HG02763 (cell line): ENCODE measurements at regions not wholly inside any gene's neighbourhood (a gene's known extent, or its start where the extent isn't known, plus 50 kb on each side); places are given as distances from the start of the nearest gene placed in this dataset.
"Not testable (repeated sequence)": the region's sequence is repeated elsewhere in the genome, so short reads cannot be mapped to it uniquely, and the experiment has no call there.

ENCODE experiments used
- ATAC-seq: cut with Tn5 transposase; IDR thresholded peaks from one replicate; pipeline ENCODE4 v1.9.1; 2021; ENCODE audit warnings: mild to moderate bottlenecking, moderate library complexity; ENCODE audit not compliant: unreplicated experiment

- ATAC-seq = no peak
Observed at GRCh38 chr2:60259781-60260180, 293.7 kb downstream of the BCL11A start.

- ATAC-seq = no peak
Observed at GRCh38 chr2:60252581-60253150, 300.8 kb downstream of the BCL11A start.

GRCh38 chr2:60251247-60251646 is 302.2 kb downstream of the BCL11A start:
- no peak for ATAC-seq

- ATAC-seq = no peak
Observed at GRCh38 chr2:60249879-60250278, 303.6 kb downstream of the BCL11A start.

GRCh38 chr2:60247471-60247870 is 306.0 kb downstream of the BCL11A start:
- no peak for ATAC-seq

GRCh38 chr2:60246583-60246982 is 306.9 kb downstream of the BCL11A start:
- ATAC-seq = no peak

GRCh38 chr2:60234274-60234986 is 319.0 kb downstream of the BCL11A start:
- ATAC-seq = no peak

- no peak for ATAC-seq
Observed at GRCh38 chr2:60230596-60230995, 322.9 kb downstream of the BCL11A start.

- no peak for ATAC-seq
Observed at GRCh38 chr2:60230037-60230436, 323.4 kb downstream of the BCL11A start.

- no peak for ATAC-seq
Observed at GRCh38 chr2:60226943-60227342, 326.5 kb downstream of the BCL11A start.

- no peak for ATAC-seq
Observed at GRCh38 chr2:60226191-60226590, 327.3 kb downstream of the BCL11A start.

- ATAC-seq = no peak
Observed at GRCh38 chr2:60223859-60224258, 329.6 kb downstream of the BCL11A start.

GRCh38 chr2:60221098-60221497 is 332.4 kb downstream of the BCL11A start:
- no peak for ATAC-seq

- ATAC-seq = no peak
Observed at GRCh38 chr2:60219536-60219935, 333.9 kb downstream of the BCL11A start.

GRCh38 chr2:60216452-60216995 is 336.9 kb downstream of the BCL11A start:
- ATAC-seq = no peak

GRCh38 chr2:60215386-60215901 is 338.0 kb downstream of the BCL11A start:
- no peak for ATAC-seq

- ATAC-seq = no peak
Observed at GRCh38 chr2:60214626-60214875, 338.9 kb downstream of the BCL11A start.

GRCh38 chr2:60213865-60214625 is 339.4 kb downstream of the BCL11A start:
- ATAC-seq = no peak

GRCh38 chr2:60212181-60212945 is 341.1 kb downstream of the BCL11A start:
- no peak for ATAC-seq

GRCh38 chr2:60189006-60189405 is 364.4 kb downstream of the BCL11A start:
- not testable (repeated sequence) for ATAC-seq

- ATAC-seq = no peak
Observed at GRCh38 chr2:60175290-60175689, 378.2 kb downstream of the BCL11A start.
